ENCODE measurements at regions not wholly inside any gene's neighbourhood (a gene's known extent, or its start where the extent isn't known, plus 50 kb on each side); places are given as distances from the start of the nearest gene placed in this dataset.

GRCh38 chr11:45725121-45725520, 59.7 kb upstream of the CHST1 start:
- no peak for DNase-seq (ENCODE audit: low read depth, low spot score)
- no peaks in the 10 kb centered on the region for H3K4me1 ChIP-seq (ENCODE audit: control insufficient read depth, insufficient read depth, low read length)
- ATAC-seq = no peak
- H3K4me3 ChIP-seq (ENCODE audit: low read depth in 2 of 2, low read length in 2 of 2) = no peak overlapping the region
- no peaks in the 10 kb centered on the region for H3K36me3 ChIP-seq (ENCODE audit: control insufficient read depth, insufficient read depth, low read length)
- H3K9me3 ChIP-seq (ENCODE audit: control insufficient read depth, insufficient read depth, low read depth, low read length) = no peaks in the 10 kb centered on the region
- TF ChIP-seq TCF7L2 (IDR thresholded peaks at IDR 0.05; ENCODE audit: low read depth, low read length) (no peak), REST (IDR thresholded peaks at IDR 0.05; ENCODE audit: insufficient read depth in 1 of 2, low read depth in 2 of 2, low read length in 1 of 2) (no peak), POLR2AphosphoS5 (IDR thresholded peaks at IDR 0.05; ENCODE audit: low read depth, low read length) (no peak), CTCF (IDR thresholded peaks at IDR 0.05) (no peak), SIN3A (IDR thresholded peaks at IDR 0.05; ENCODE audit: borderline replicate concordance, insufficient read depth, low read depth, low read length) (no peak)
- POLR2A ChIA-PET = no interaction called here
- intact Hi-C loops (cut with micrococcal nuclease; ENCODE audit: unreplicated experiment) = no loop called here
- H3K27ac ChIP-seq (ENCODE audit: low read length) = no peak overlapping the region
- CTCF ChIA-PET = no interaction called here
- BruUV-seq (replicated peaks) = no TSS peak
- in situ Hi-C loops (cut with HindIII; ENCODE audit: low pct_unique_long_range_greater_than_20kb, low sequenced_read_pairs) = no loop called here
- H3K27me3 ChIP-seq (ENCODE audit: control insufficient read depth, insufficient read depth, low read length) = peaks cover 9% of the 10 kb centered on the region; the same call in 1 of the 2 replicates

GRCh38 chr11:45724153-45724552, 58.7 kb upstream of the CHST1 start:
- DNase-seq (ENCODE audit: low read depth, low spot score) (no peak), ATAC-seq (no peak)
- in situ Hi-C loops (cut with HindIII; ENCODE audit: low pct_unique_long_range_greater_than_20kb, low sequenced_read_pairs) (no loop called here), intact Hi-C loops (cut with micrococcal nuclease; ENCODE audit: unreplicated experiment) (no loop called here)
- ChIA-PET CTCF (no interaction called here), POLR2A (no interaction called here)
- Histone ChIP-seq H3K4me1 (ENCODE audit: control insufficient read depth, insufficient read depth, low read length) (no peaks in the 10 kb centered on the region), H3K27ac (ENCODE audit: low read length) (no peak overlapping the region), H3K4me3 (ENCODE audit: low read depth in 2 of 2, low read length in 2 of 2) (no peak overlapping the region), H3K36me3 (ENCODE audit: control insufficient read depth, insufficient read depth, low read length) (no peaks in the 10 kb centered on the region), H3K27me3 (ENCODE audit: control insufficient read depth, insufficient read depth, low read length) (peaks cover 11% of the 10 kb centered on the region; the same call in 1 of the 2 replicates), H3K9me3 (ENCODE audit: control insufficient read depth, insufficient read depth, low read depth, low read length) (no peaks in the 10 kb centered on the region)
- no peak for TF ChIP-seq POLR2AphosphoS5 (IDR thresholded peaks at IDR 0.05; ENCODE audit: low read depth, low read length)
- TF ChIP-seq TCF7L2 (IDR thresholded peaks at IDR 0.05; ENCODE audit: low read depth, low read length) = no peak
- no peak for TF ChIP-seq SIN3A (IDR thresholded peaks at IDR 0.05; ENCODE audit: borderline replicate concordance, insufficient read depth, low read depth, low read length)
- TF ChIP-seq CTCF (IDR thresholded peaks at IDR 0.05) = no peak
- TF ChIP-seq REST (IDR thresholded peaks at IDR 0.05; ENCODE audit: insufficient read depth in 1 of 2, low read depth in 2 of 2, low read length in 1 of 2) = no peak
- BruUV-seq (replicated peaks) = no TSS peak
